ENCODE measurements at regions not wholly inside any gene's neighbourhood (a gene's known extent, or its start where the extent isn't known, plus 50 kb on each side); places are given as distances from the start of the nearest gene placed in this dataset.

GRCh38 chr11:21687643-21688042 lies 505.2 kb upstream of the ANO5 start:
- Histone ChIP-seq H3K36me3 (no peaks in the 10 kb centered on the region), H3K4me3 (no peak overlapping the region), H3K27me3 (no peaks in the 10 kb centered on the region), H3K4me1 (no peaks in the 10 kb centered on the region), H3K27ac (no peak overlapping the region), H3K9me3 (peaks cover 0 to 2% (median 0%) of the 10 kb centered on the region in 3 donors)
- DNase-seq, result no peak
- intact Hi-C loops (cut with DNase I; ENCODE audit: low total_unique reads), result no loop called here
- TF ChIP-seq, protein P1, sequence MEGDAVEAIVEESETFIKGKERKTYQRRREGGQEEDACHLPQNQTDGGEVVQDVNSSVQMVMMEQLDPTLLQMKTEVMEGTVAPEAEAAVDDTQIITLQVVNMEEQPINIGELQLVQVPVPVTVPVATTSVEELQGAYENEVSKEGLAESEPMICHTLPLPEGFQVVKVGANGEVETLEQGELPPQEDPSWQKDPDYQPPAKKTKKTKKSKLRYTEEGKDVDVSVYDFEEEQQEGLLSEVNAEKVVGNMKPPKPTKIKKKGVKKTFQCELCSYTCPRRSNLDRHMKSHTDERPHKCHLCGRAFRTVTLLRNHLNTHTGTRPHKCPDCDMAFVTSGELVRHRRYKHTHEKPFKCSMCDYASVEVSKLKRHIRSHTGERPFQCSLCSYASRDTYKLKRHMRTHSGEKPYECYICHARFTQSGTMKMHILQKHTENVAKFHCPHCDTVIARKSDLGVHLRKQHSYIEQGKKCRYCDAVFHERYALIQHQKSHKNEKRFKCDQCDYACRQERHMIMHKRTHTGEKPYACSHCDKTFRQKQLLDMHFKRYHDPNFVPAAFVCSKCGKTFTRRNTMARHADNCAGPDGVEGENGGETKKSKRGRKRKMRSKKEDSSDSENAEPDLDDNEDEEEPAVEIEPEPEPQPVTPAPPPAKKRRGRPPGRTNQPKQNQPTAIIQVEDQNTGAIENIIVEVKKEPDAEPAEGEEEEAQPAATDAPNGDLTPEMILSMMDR (IDR thresholded peaks at IDR 0.05), result no peak

GRCh38 chr11:21704539-21704938 lies 488.3 kb upstream of the ANO5 start:
- Histone ChIP-seq H3K4me3 (no peak overlapping the region), H3K27ac (no peak overlapping the region), H3K36me3 (no peaks in the 10 kb centered on the region), H3K27me3 (no peaks in the 10 kb centered on the region), H3K9me3 (no peaks in the 10 kb centered on the region), H3K4me1 (no peaks in the 10 kb centered on the region)
- TF ChIP-seq, protein P1 (IDR thresholded peaks at IDR 0.05), result no peak
- no peak for DNase-seq
- intact Hi-C loops (cut with DNase I; ENCODE audit: low total_unique reads), result no loop called here

DNA sequence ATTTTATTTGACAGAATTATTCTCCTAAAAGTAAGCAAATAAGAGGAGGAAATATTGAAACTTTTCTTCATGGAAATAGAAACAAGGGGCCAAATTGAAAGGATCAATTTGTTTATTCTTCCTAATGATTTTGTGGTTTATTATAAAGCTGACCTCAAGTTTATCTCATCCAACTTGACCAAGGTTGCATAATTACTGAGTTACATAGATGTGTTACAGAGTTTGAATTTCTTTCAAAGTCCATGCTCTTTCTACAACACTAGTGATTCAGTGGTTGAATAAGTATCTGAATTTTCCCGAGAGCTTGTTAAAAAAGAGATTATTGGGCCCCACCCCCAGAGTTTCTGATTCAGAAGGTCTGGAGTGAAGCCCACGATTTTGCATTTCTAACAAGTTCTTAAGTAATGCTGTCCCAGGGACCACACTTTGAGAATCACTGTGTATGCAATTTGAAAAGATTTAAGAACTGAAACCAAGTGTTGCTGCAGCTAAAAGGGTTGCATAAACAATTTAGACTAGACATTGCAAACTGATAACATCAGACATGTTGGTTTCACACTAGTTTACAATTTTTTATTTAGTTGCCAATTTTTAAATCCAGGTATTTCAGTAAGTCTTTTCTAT lies 485.7 kb upstream of the ANO5 start:
- H3K36me3 ChIP-seq, result no peaks in the 10 kb centered on the region
- no peak for DNase-seq
- intact Hi-C loops (cut with DNase I; ENCODE audit: low total_unique reads), result no loop called here

GRCh38 chr11:21710809-21711208 lies 482.1 kb upstream of the ANO5 start:
- H3K27me3 ChIP-seq, result no peaks in the 10 kb centered on the region
- intact Hi-C loops (cut with DNase I; ENCODE audit: low total_unique reads), result no loop called here
- no peaks in the 10 kb centered on the region for H3K4me1 ChIP-seq
- no peaks in the 10 kb centered on the region for H3K9me3 ChIP-seq
- TF ChIP-seq, protein P1 (IDR thresholded peaks at IDR 0.05), result no peak
- no peaks in the 10 kb centered on the region for H3K36me3 ChIP-seq
- no peak overlapping the region for H3K27ac ChIP-seq
- H3K4me3 ChIP-seq, result no peak overlapping the region
- no peak for DNase-seq

More for the DNA sequence above, 485.7 kb upstream of the ANO5 start:
- TF ChIP-seq, protein P1 (IDR thresholded peaks at IDR 0.05), result no peak
- no peaks in the 10 kb centered on the region for H3K4me1 ChIP-seq
- no peaks in the 10 kb centered on the region for H3K27me3 ChIP-seq
- H3K9me3 ChIP-seq, result no peaks in the 10 kb centered on the region
- no peak overlapping the region for H3K27ac ChIP-seq
- no peak overlapping the region for H3K4me3 ChIP-seq

GRCh38 chr11:21711341-21711740 lies 481.5 kb upstream of the ANO5 start:
- Histone ChIP-seq H3K4me1 (no peaks in the 10 kb centered on the region), H3K27me3 (no peaks in the 10 kb centered on the region), H3K36me3 (no peaks in the 10 kb centered on the region), H3K27ac (no peak overlapping the region), H3K4me3 (no peak overlapping the region), H3K9me3 (no peaks in the 10 kb centered on the region)
- no peak for DNase-seq
- TF ChIP-seq, protein P1 (IDR thresholded peaks at IDR 0.05), result no peak
- intact Hi-C loops (cut with DNase I; ENCODE audit: low total_unique reads), result no loop called here

GRCh38 chr11:21723678-21724077 lies 469.2 kb upstream of the ANO5 start:
- no peak for DNase-seq
- intact Hi-C loops (cut with DNase I; ENCODE audit: low total_unique reads), result no loop called here
- Histone ChIP-seq H3K4me1 (no peaks in the 10 kb centered on the region), H3K36me3 (no peaks in the 10 kb centered on the region), H3K9me3 (peaks cover 0 to 4% (median 0%) of the 10 kb centered on the region in 3 donors), H3K4me3 (no peak overlapping the region), H3K27me3 (no peaks in the 10 kb centered on the region), H3K27ac (no peak overlapping the region)
- TF ChIP-seq, protein P1 (IDR thresholded peaks at IDR 0.05), result no peak

Measured in tibial artery (tissue), 4 donors.